Prostate gland (tissue), 2 donors: ENCODE measurements at regions not wholly inside any gene's neighbourhood (a gene's known extent, or its start where the extent isn't known, plus 50 kb on each side); places are given as distances from the start of the nearest gene placed in this dataset.

Source experiments
- DNase-seq: peaks from one replicate; pipeline ENCODE4 v3.0.0-alpha.2; 2019; ENCODE audit warnings: low spot score
- H3K27ac ChIP-seq, 2 donors: fragments of 200-600 bp; sonication (generic); 2 replicates each; pipeline ENCODE4 v1.5.1; 2017 to 2019
- H3K27me3 ChIP-seq: fragments of 200-600 bp; sonication (generic); replicated peaks from 2 replicates; pipeline ENCODE4 v1.5.1; 2019; ENCODE audit not compliant: insufficient read depth
- H3K36me3 ChIP-seq, 2 donors: fragments of 200-600 bp; sonication (generic); 1 replicate in 1 of 2; 2 replicates in 1 of 2; pipeline versions ENCODE4 v1.5.1 to v1.8.1; 2017 to 2019
- H3K4me1 ChIP-seq: fragments of 200-600 bp; sonication (generic); replicated peaks from 2 replicates; pipeline ENCODE4 v1.5.1; 2019
- H3K4me3 ChIP-seq, 2 donors: fragments of 200-600 bp; sonication (generic); 2 replicates each; pipeline ENCODE4 v1.5.1; 2017 to 2019
- H3K9me3 ChIP-seq: fragments of 200-600 bp; sonication (generic); 2 replicates; pipeline ENCODE4 v1.5.1; 2017
- POLR2A ChIP-seq: fragments of 450-650 bp; IDR thresholded peaks from one replicate; pipeline ENCODE4 v1.6.1; 2016; ENCODE audit warnings: antibody characterized with exemption, mild to moderate bottlenecking
- POLR2AphosphoS5 ChIP-seq: sonication (generic); formaldehyde crosslinking; IDR thresholded peaks from one replicate; pipeline ENCODE4 v1.6.1; 2017; ENCODE audit warnings: antibody characterized with exemption
- WGBS: methylation state at CpG from one replicate; pipeline ENCODE4 v1.1.5; 2018; 5-methylcytosine and 5-hydroxymethylcytosine counted together
- intact Hi-C: fragments of 100-400 bp; cut with DNase I; formaldehyde crosslinking; loops from one replicate; pipeline ENCODE4 v1.14.2; 2022
- TF ChIP-seq, protein P1 (sequence below), 4 experiments: fragments of 200-600 bp in 2 of 4; fragments of 450-650 bp in 2 of 4; sonication (generic) in 2 of 4; IDR thresholded peaks; 1 replicate in 3 of 4; 2 replicates in 1 of 4; pipeline ENCODE4 v1.5.1; 2016 to 2019; ENCODE audit warnings: antibody characterized with exemption in 4 of 4, mild to moderate bottlenecking in 2 of 4, moderate library complexity in 2 of 4

DNA sequence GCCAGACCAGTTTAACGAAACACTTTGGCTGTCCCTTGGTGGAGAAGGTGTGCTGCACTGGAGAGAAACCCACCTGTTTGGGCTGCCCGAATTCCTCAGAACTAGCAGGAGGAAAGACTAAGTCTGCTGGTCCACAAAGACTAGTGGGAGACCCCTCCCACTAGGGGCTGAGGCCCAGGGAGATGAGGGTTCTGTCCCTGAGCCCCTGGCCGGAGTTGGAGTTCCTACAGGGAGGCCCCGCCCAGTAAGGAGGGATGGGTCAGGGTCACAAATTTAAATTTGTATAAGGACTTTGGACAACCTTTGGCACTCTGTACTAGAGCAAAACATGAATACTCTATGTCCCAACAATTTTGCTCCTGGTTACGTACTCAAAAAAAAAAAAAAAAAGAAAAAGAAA is 200.8 kb upstream of the C11orf87 start:
- Histone ChIP-seq H3K27me3 (no peaks in the 10 kb centered on the region), H3K4me3 (no peak overlapping the region), H3K4me1 (no peaks in the 10 kb centered on the region), H3K9me3 (no peaks in the 10 kb centered on the region), H3K36me3 (no peaks in the 10 kb centered on the region), H3K27ac (no peak overlapping the region)
- intact Hi-C loops, result no loop called here
- DNase-seq, result no peak
- WGBS, result 85% methylated on average over 5 of the region's 5 CpGs
- TF ChIP-seq, protein P1, sequence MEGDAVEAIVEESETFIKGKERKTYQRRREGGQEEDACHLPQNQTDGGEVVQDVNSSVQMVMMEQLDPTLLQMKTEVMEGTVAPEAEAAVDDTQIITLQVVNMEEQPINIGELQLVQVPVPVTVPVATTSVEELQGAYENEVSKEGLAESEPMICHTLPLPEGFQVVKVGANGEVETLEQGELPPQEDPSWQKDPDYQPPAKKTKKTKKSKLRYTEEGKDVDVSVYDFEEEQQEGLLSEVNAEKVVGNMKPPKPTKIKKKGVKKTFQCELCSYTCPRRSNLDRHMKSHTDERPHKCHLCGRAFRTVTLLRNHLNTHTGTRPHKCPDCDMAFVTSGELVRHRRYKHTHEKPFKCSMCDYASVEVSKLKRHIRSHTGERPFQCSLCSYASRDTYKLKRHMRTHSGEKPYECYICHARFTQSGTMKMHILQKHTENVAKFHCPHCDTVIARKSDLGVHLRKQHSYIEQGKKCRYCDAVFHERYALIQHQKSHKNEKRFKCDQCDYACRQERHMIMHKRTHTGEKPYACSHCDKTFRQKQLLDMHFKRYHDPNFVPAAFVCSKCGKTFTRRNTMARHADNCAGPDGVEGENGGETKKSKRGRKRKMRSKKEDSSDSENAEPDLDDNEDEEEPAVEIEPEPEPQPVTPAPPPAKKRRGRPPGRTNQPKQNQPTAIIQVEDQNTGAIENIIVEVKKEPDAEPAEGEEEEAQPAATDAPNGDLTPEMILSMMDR (IDR thresholded peaks at IDR 0.05), result no peak
- no peak for TF ChIP-seq POLR2AphosphoS5
- TF ChIP-seq POLR2A, result no peak

- H3K4me1 ChIP-seq, result no peaks in the 10 kb centered on the region
- no peaks in the 10 kb centered on the region for H3K27me3 ChIP-seq
- no peaks in the 10 kb centered on the region for H3K9me3 ChIP-seq
- H3K36me3 ChIP-seq, result no peaks in the 10 kb centered on the region
- DNase-seq, result no peak
- no peak for TF ChIP-seq POLR2AphosphoS5
- TF ChIP-seq, protein P1 (IDR thresholded peaks at IDR 0.05), result no peak
- no peak for TF ChIP-seq POLR2A
- WGBS, result 95% methylated on average over 2 of the region's 2 CpGs
- H3K27ac ChIP-seq, result no peak overlapping the region
- H3K4me3 ChIP-seq, result no peak overlapping the region
- intact Hi-C loops, result no loop called here
These were observed 199.2 kb upstream of the C11orf87 start for GRCh38 chr11:109222761-109223160.

- Histone ChIP-seq H3K9me3 (no peaks in the 10 kb centered on the region), H3K36me3 (no peaks in the 10 kb centered on the region), H3K4me3 (no peak overlapping the region), H3K27ac (no peak overlapping the region), H3K4me1 (no peaks in the 10 kb centered on the region), H3K27me3 (no peaks in the 10 kb centered on the region)
- TF ChIP-seq, protein P1 (IDR thresholded peaks at IDR 0.05), result no peak
- no peak for TF ChIP-seq POLR2A
- no peak for TF ChIP-seq POLR2AphosphoS5
- no peak for DNase-seq
- intact Hi-C loops, result no loop called here
These were observed 198.5 kb upstream of the C11orf87 start for GRCh38 chr11:109223451-109223850.

DNA sequence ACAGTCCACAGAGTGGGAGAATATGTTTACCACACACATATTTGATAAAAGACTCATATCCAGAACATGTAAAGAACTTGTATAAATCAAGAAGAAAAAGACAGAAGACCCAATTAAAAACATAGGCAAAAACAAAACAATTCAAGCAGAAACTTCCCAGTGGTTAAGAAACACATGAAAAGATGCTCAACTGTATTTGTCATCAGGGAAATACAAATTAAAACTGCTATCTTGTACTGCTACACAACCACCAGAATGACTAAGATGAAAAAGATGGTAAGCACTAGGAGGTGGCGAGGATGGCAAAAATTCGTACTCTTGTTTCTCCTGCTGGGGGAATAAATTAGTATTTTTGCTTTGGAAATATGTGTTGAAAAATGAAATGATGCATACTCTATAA is 192.3 kb upstream of the C11orf87 start:
- TF ChIP-seq POLR2AphosphoS5 (no peak), POLR2A (no peak)
- TF ChIP-seq, protein P1 (IDR thresholded peaks at IDR 0.05), result no peak
- H3K27me3 ChIP-seq, result no peaks in the 10 kb centered on the region
- H3K4me3 ChIP-seq, result no peak overlapping the region
- no peaks in the 10 kb centered on the region for H3K4me1 ChIP-seq
- WGBS, result 82% methylated on average over 2 of the region's 2 CpGs
- H3K27ac ChIP-seq, result no peak overlapping the region
- H3K9me3 ChIP-seq, result no peaks in the 10 kb centered on the region
- DNase-seq, result no peak
- intact Hi-C loops, result no loop called here
- no peaks in the 10 kb centered on the region for H3K36me3 ChIP-seq

GRCh38 chr11:109236188-109236587 is 185.8 kb upstream of the C11orf87 start:
- intact Hi-C loops, result no loop called here
- no peaks in the 10 kb centered on the region for H3K4me1 ChIP-seq
- no peaks in the 10 kb centered on the region for H3K27me3 ChIP-seq
- 96% methylated on average over 2 of the region's 2 CpGs for WGBS
- H3K9me3 ChIP-seq, result no peaks in the 10 kb centered on the region
- no peak for DNase-seq
- no peak overlapping the region for H3K4me3 ChIP-seq
- TF ChIP-seq POLR2AphosphoS5, result no peak
- no peak overlapping the region for H3K27ac ChIP-seq
- no peaks in the 10 kb centered on the region for H3K36me3 ChIP-seq
